SK-N-SH treated with all-trans-retinoic acid at 6 μM for 48 hours (cell line): ENCODE measurements at regions not wholly inside any gene's neighbourhood (a gene's known extent, or its start where the extent isn't known, plus 50 kb on each side); places are given as distances from the start of the nearest gene placed in this dataset.

Experiments
- ATAC-seq: fragments of 200-7000 bp; cut with Tn5 transposase; 3 replicates; pipeline ENCODE4 v1.9.1; 2020; ENCODE audit warnings: mild to moderate bottlenecking, moderate library complexity
- ARNTL ChIP-seq: fragments of 450-650 bp; formaldehyde crosslinking; IDR thresholded peaks from 2 replicates; pipeline ENCODE4 v1.5.0; 2020; ENCODE audit warnings: low read depth, mild to moderate bottlenecking, moderate library complexity, borderline replicate concordance
- BACH2 ChIP-seq: fragments of 250-450 bp; sonication (Bioruptor Pico); IDR thresholded peaks from 2 replicates; pipeline ENCODE4 v1.9.0; 2021; ENCODE audit warnings: mild to moderate bottlenecking, borderline replicate concordance
- CSDC2 ChIP-seq: fragments of 250-450 bp; sonication (Bioruptor Pico); IDR thresholded peaks from 2 replicates; pipeline ENCODE4 v1.5.0; 2020; ENCODE audit warnings: mild to moderate bottlenecking, moderate library complexity
- ESRRG ChIP-seq: fragments of 250-450 bp; sonication (Bioruptor Pico); IDR thresholded peaks from 2 replicates; pipeline ENCODE4 v1.6.1; 2021; ENCODE audit warnings: mild to moderate bottlenecking
- GLIS3 ChIP-seq: fragments of 250-450 bp; sonication (Bioruptor Pico); IDR thresholded peaks from 2 replicates; pipeline ENCODE4 v1.5.0; 2020; ENCODE audit warnings: mild to moderate bottlenecking, moderate library complexity
- OSR1 ChIP-seq: fragments of 250-450 bp; sonication (Bioruptor Pico); IDR thresholded peaks from 2 replicates; pipeline ENCODE4 v1.8.0; 2022; ENCODE audit warnings: moderate library complexity, mild to moderate bottlenecking, inconsistent platforms
- PPARA ChIP-seq: fragments of 250-450 bp; sonication (Bioruptor Pico); IDR thresholded peaks from 2 replicates; pipeline ENCODE4 v1.5.0; 2020; ENCODE audit warnings: mild to moderate bottlenecking, borderline replicate concordance
- RARB ChIP-seq: fragments of 250-450 bp; sonication (Bioruptor Pico); IDR thresholded peaks from 2 replicates; pipeline ENCODE4 v1.8.0; 2021; ENCODE audit warnings: mild to moderate bottlenecking, moderate library complexity
- SNAI2 ChIP-seq: fragments of 250-450 bp; sonication (Bioruptor Pico); IDR thresholded peaks from 2 replicates; pipeline ENCODE4 v1.5.0; 2020; ENCODE audit warnings: mild to moderate bottlenecking, moderate library complexity
- TCF4 ChIP-seq: fragments of 250-450 bp; sonication (Bioruptor Pico); IDR thresholded peaks from 2 replicates; pipeline ENCODE4 v1.8.0; 2021; ENCODE audit warnings: mild to moderate bottlenecking, moderate library complexity, borderline replicate concordance
- TOX ChIP-seq: fragments of 250-450 bp; sonication (Bioruptor Pico); IDR thresholded peaks from 2 replicates; pipeline ENCODE4 v1.8.0; 2021; ENCODE audit warnings: mild to moderate bottlenecking, moderate library complexity, borderline replicate concordance
- ZC3H10 ChIP-seq: fragments of 250-450 bp; sonication (Bioruptor Pico); IDR thresholded peaks from 2 replicates; pipeline ENCODE4 v1.5.1; 2021; ENCODE audit warnings: mild to moderate bottlenecking, moderate library complexity
- ZFP3 ChIP-seq: fragments of 250-450 bp; sonication (Bioruptor Pico); IDR thresholded peaks from 2 replicates; pipeline ENCODE4 v1.5.0; 2020; ENCODE audit warnings: mild to moderate bottlenecking, moderate library complexity
- ZFP30 ChIP-seq: fragments of 450-650 bp; formaldehyde crosslinking; IDR thresholded peaks from 2 replicates; pipeline ENCODE4 v1.5.0; 2022; ENCODE audit warnings: mild to moderate bottlenecking, moderate library complexity
- ZNF565 ChIP-seq: fragments of 450-650 bp; formaldehyde crosslinking; conservative IDR thresholded peaks from 2 replicates; pipeline ENCODE4 v1.5.0; 2020; ENCODE audit warnings: low read depth, mild to moderate bottlenecking, moderate library complexity
- ZNF8 ChIP-seq: fragments of 450-650 bp; formaldehyde crosslinking; IDR thresholded peaks from 2 replicates; pipeline ENCODE4 v1.5.0; 2020; ENCODE audit warnings: mild to moderate bottlenecking, moderate library complexity
- TF ChIP-seq, protein P1 (sequence below): fragments of 250-450 bp; sonication (Bioruptor Pico); IDR thresholded peaks from 2 replicates; pipeline ENCODE4 v1.5.1; 2021; ENCODE audit warnings: mild to moderate bottlenecking, moderate library complexity
- TF ChIP-seq, protein P2 (sequence below): fragments of 250-450 bp; sonication (Bioruptor Pico); IDR thresholded peaks from 2 replicates; pipeline ENCODE4 v1.5.1; 2020; ENCODE audit warnings: low read depth, mild to moderate bottlenecking, moderate library complexity
- TF ChIP-seq, protein P3 (sequence below): fragments of 250-450 bp; sonication (Bioruptor Pico); IDR thresholded peaks from 2 replicates; pipeline ENCODE4 v1.8.0; 2020; ENCODE audit warnings: mild to moderate bottlenecking, moderate library complexity, borderline replicate concordance
- TF ChIP-seq, protein P4 (sequence below): fragments of 250-450 bp; sonication (Bioruptor Pico); IDR thresholded peaks from 2 replicates; pipeline ENCODE4 v1.5.0; 2020; ENCODE audit warnings: mild to moderate bottlenecking, moderate library complexity

DNA sequence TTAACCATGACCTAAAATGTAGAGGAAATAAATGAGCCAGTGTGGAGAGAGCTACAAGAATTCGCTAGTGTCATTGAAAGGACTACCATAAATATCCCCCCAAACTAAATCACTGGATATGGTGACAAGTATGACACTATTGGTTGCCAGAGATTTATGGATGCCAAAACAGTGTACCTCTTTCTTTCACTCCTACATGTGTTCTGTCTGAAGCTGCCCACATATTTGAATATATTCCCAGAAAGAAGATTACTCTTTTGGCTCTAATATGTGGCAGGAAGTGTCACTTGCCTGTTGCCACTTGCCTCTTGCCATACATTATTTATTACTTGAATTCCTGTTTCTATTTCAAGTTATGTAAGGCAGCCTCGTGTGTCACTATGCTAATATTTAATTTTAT, 1573.6 kb downstream of the TECRL start:
- no peak for TF ChIP-seq PPARA (CRISPR knock-in tag)
- no peak for TF ChIP-seq ZFP3 (CRISPR knock-in tag)
- TF ChIP-seq ESRRG (CRISPR knock-in tag) = no peak
- TF ChIP-seq, protein P1, sequence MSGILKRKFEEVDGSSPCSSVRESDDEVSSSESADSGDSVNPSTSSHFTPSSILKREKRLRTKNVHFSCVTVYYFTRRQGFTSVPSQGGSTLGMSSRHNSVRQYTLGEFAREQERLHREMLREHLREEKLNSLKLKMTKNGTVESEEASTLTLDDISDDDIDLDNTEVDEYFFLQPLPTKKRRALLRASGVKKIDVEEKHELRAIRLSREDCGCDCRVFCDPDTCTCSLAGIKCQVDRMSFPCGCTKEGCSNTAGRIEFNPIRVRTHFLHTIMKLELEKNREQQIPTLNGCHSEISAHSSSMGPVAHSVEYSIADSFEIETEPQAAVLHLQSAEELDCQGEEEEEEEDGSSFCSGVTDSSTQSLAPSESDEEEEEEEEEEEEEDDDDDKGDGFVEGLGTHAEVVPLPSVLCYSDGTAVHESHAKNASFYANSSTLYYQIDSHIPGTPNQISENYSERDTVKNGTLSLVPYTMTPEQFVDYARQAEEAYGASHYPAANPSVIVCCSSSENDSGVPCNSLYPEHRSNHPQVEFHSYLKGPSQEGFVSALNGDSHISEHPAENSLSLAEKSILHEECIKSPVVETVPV (CRISPR knock-in tag) = no peak
- TF ChIP-seq, protein P2, sequence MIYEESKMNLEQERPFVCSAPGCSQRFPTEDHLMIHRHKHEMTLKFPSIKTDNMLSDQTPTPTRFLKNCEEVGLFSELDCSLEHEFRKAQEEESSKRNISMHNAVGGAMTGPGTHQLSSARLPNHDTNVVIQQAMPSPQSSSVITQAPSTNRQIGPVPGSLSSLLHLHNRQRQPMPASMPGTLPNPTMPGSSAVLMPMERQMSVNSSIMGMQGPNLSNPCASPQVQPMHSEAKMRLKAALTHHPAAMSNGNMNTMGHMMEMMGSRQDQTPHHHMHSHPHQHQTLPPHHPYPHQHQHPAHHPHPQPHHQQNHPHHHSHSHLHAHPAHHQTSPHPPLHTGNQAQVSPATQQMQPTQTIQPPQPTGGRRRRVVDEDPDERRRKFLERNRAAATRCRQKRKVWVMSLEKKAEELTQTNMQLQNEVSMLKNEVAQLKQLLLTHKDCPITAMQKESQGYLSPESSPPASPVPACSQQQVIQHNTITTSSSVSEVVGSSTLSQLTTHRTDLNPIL (CRISPR knock-in tag) = no peak
- TF ChIP-seq TCF4 (CRISPR knock-in tag) = no peak
- TF ChIP-seq TOX = no peak
- no peak for TF ChIP-seq OSR1 (CRISPR knock-in tag)
- no peak for TF ChIP-seq ZFP30 (CRISPR knock-in tag)
- no peak for TF ChIP-seq ZC3H10
- TF ChIP-seq ARNTL (CRISPR knock-in tag) = no peak
- TF ChIP-seq, protein P3, sequence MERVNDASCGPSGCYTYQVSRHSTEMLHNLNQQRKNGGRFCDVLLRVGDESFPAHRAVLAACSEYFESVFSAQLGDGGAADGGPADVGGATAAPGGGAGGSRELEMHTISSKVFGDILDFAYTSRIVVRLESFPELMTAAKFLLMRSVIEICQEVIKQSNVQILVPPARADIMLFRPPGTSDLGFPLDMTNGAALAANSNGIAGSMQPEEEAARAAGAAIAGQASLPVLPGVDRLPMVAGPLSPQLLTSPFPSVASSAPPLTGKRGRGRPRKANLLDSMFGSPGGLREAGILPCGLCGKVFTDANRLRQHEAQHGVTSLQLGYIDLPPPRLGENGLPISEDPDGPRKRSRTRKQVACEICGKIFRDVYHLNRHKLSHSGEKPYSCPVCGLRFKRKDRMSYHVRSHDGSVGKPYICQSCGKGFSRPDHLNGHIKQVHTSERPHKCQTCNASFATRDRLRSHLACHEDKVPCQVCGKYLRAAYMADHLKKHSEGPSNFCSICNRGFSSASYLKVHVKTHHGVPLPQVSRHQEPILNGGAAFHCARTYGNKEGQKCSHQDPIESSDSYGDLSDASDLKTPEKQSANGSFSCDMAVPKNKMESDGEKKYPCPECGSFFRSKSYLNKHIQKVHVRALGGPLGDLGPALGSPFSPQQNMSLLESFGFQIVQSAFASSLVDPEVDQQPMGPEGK (CRISPR knock-in tag) = no peak
- no peak for TF ChIP-seq BACH2 (CRISPR knock-in tag)
- TF ChIP-seq SNAI2 (CRISPR knock-in tag) = no peak
- TF ChIP-seq ZNF565 (CRISPR knock-in tag) = no peak
- TF ChIP-seq RARB (CRISPR knock-in tag) = no peak
- TF ChIP-seq CSDC2 (CRISPR knock-in tag) = no peak
- TF ChIP-seq, protein P4, sequence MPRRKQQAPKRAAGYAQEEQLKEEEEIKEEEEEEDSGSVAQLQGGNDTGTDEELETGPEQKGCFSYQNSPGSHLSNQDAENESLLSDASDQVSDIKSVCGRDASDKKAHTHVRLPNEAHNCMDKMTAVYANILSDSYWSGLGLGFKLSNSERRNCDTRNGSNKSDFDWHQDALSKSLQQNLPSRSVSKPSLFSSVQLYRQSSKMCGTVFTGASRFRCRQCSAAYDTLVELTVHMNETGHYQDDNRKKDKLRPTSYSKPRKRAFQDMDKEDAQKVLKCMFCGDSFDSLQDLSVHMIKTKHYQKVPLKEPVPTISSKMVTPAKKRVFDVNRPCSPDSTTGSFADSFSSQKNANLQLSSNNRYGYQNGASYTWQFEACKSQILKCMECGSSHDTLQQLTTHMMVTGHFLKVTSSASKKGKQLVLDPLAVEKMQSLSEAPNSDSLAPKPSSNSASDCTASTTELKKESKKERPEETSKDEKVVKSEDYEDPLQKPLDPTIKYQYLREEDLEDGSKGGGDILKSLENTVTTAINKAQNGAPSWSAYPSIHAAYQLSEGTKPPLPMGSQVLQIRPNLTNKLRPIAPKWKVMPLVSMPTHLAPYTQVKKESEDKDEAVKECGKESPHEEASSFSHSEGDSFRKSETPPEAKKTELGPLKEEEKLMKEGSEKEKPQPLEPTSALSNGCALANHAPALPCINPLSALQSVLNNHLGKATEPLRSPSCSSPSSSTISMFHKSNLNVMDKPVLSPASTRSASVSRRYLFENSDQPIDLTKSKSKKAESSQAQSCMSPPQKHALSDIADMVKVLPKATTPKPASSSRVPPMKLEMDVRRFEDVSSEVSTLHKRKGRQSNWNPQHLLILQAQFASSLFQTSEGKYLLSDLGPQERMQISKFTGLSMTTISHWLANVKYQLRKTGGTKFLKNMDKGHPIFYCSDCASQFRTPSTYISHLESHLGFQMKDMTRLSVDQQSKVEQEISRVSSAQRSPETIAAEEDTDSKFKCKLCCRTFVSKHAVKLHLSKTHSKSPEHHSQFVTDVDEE (CRISPR knock-in tag) = no peak
- TF ChIP-seq, all 23 proteins: peak for 0
- ATAC-seq = no peak

DNA sequence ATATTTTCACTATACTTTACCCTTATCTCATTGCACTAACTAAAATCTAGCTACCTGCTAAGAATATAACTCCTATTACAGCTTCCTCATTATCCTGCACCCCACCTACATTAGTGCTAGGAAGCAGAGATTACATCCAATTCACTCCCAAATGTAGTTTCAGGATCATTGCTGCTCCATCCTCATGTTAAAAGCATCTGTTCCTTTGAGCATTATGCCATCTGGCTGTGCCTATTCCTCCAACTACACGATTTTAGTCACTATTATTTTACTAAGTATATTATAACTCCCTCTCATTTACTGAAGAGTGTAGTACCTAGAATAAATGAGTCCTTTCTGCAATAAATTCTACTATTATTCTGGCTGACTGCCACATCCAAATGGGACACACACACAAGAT, 1586.9 kb downstream of the TECRL start:
- TF ChIP-seq GLIS3 (CRISPR knock-in tag) (no peak), ZC3H10 (no peak)
- ATAC-seq = no peak

DNA sequence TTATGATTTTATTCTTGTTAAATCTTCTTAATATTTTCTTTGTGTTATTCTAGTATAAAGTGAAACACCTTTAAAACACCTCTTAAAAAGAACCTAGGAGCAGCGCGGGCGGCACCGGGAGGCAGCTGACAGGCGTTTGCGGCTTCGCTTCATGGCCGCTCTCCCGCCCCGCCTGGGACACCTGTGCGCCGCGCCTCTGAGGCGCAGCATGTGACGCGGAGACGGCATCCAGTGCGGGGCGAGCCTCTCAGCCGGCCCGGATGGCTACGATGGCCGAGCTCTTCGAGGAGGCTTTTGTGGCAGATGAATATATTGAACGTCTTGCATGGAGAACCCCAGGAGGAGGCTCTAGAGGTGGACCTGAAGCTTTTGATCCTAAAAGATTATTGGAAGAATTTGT, 1592.7 kb downstream of the TECRL start:
- no peak for ATAC-seq
- TF ChIP-seq TOX (no peak), ZNF8 (CRISPR knock-in tag) (no peak), SNAI2 (CRISPR knock-in tag) (no peak), OSR1 (CRISPR knock-in tag) (no peak), ARNTL (CRISPR knock-in tag) (no peak), ZNF565 (CRISPR knock-in tag) (no peak), TCF4 (CRISPR knock-in tag) (no peak), PPARA (CRISPR knock-in tag) (no peak)
- TF ChIP-seq, protein P3 (CRISPR knock-in tag) = no peak
- TF ChIP-seq, all 23 proteins: peak for 0
